ENCODE measurements at regions not wholly inside any gene's neighbourhood (a gene's known extent, or its start where the extent isn't known, plus 50 kb on each side); places are given as distances from the start of the nearest gene placed in this dataset.

DNA sequence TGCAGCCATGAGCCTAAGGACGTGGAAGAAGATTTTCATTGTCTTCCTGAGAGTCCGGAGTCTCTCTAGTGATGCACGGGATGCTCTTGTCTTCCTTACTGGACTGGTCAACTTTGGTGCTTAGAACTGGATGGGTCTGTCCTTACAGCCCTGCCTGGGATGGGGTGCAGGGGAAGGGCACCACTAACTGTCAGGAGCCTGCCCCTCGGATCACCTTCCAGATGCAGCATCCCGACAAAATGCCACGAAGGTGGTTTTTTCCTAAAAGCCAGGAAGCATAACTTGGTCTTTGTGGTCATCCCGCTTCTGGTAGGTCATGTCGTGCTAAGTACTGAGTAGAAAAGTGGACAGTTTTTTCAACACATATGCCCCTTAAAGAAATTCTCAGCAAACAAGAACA is 207.4 kb upstream of the TWIST2 start:
- no peak for ATAC-seq
- Histone ChIP-seq H3K4me3 (no peak overlapping the region), H3K4me1 (peaks cover under 1 to 18% (median 11%) of the 10 kb centered on the region in 3 donors), H3K36me3 (no peaks in the 10 kb centered on the region), H3K27ac (no peak overlapping the region), H3K27me3 (no peaks in the 10 kb centered on the region), H3K9me3 (no peaks in the 10 kb centered on the region)
- no peak for TF ChIP-seq EP300 (IDR thresholded peaks at IDR 0.05)
- TF ChIP-seq POLR2A (IDR thresholded peaks at IDR 0.05) = no peak
- TF ChIP-seq POLR2AphosphoS5 (IDR thresholded peaks at IDR 0.05) = no peak
- TF ChIP-seq, protein P1, sequence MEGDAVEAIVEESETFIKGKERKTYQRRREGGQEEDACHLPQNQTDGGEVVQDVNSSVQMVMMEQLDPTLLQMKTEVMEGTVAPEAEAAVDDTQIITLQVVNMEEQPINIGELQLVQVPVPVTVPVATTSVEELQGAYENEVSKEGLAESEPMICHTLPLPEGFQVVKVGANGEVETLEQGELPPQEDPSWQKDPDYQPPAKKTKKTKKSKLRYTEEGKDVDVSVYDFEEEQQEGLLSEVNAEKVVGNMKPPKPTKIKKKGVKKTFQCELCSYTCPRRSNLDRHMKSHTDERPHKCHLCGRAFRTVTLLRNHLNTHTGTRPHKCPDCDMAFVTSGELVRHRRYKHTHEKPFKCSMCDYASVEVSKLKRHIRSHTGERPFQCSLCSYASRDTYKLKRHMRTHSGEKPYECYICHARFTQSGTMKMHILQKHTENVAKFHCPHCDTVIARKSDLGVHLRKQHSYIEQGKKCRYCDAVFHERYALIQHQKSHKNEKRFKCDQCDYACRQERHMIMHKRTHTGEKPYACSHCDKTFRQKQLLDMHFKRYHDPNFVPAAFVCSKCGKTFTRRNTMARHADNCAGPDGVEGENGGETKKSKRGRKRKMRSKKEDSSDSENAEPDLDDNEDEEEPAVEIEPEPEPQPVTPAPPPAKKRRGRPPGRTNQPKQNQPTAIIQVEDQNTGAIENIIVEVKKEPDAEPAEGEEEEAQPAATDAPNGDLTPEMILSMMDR (IDR thresholded peaks at IDR 0.05) = no peak
- 63 to 100% methylated on average over 3 to 7 of the region's 8 CpGs for WGBS, 2 donors (ENCODE audit: low coverage in 1 of 2)

DNA sequence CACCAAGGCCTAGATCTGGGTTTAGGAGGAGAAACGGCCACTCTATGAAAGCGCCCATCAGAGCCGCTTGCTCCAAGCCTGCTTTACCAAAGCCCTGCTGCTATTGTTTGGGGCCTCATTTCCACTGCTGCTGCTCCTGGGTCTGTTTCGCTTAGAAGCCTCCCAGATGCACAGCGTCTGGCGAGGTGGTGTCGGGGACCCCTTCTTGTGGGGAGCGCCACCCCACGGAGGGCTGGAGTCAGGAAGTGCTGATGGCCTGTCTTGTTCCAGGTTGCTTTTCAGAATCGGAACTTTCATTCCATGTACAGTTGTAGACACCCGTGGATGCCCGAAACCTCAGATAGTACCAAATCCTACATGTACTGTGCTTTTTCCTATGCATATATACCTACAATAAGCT is 204.9 kb upstream of the TWIST2 start:
- Histone ChIP-seq H3K27me3 (no peaks in the 10 kb centered on the region), H3K4me3 (no peak overlapping the region), H3K4me1 (peaks cover 8 to 32% (median 11%) of the 10 kb centered on the region in 3 donors), H3K9me3 (no peaks in the 10 kb centered on the region), H3K36me3 (no peaks in the 10 kb centered on the region), H3K27ac (peak overlapping the region in 1 of 4 donors; percentile 90)
- TF ChIP-seq EP300 (IDR thresholded peaks at IDR 0.05) = no peak
- no peak for TF ChIP-seq POLR2A (IDR thresholded peaks at IDR 0.05)
- no peak for TF ChIP-seq POLR2AphosphoS5 (IDR thresholded peaks at IDR 0.05)
- TF ChIP-seq, protein P1 (IDR thresholded peaks at IDR 0.05) = no peak
- no peak for ATAC-seq
- 93 to 96% methylated on average over 2 to 7 of the region's 12 CpGs for WGBS, 2 donors (ENCODE audit: low coverage in 1 of 2)

DNA sequence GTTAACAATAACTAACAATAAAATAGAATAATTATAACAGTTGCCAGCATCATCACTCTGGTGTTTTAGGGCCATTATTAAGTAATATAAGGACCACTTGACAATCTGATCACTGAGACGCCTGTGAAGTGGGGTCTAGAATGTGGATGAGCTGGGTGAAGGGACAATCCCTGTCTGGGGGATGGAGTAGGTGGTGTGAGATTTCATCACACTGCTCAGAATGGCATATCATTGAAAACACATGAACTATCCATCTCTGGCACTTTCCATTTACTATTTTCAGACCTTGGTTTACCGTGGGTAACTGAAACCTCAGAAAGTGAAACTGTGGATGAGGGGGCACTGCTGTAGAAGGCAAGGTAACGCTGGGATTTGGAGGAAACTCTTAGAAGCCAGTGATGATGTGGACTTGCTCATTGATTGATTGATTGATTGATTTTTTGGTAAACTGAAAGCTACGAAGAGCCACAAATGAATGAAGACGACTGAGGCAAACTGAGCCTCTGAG is 204.4 kb upstream of the TWIST2 start:
- H3K9me3 ChIP-seq = no peaks in the 10 kb centered on the region
- no peaks in the 10 kb centered on the region for H3K27me3 ChIP-seq
- H3K36me3 ChIP-seq = no peaks in the 10 kb centered on the region
- TF ChIP-seq EP300 (IDR thresholded peaks at IDR 0.05) = no peak
- no peak for TF ChIP-seq POLR2AphosphoS5 (IDR thresholded peaks at IDR 0.05)
- no peak for TF ChIP-seq POLR2A (IDR thresholded peaks at IDR 0.05)
- TF ChIP-seq, protein P1 (IDR thresholded peaks at IDR 0.05) = no peak
- no peak overlapping the region for H3K4me3 ChIP-seq
- ATAC-seq = no peak
- WGBS, 2 donors (ENCODE audit: low coverage in 1 of 2) = 87 to 91% methylated on average over 5 of the region's 5 CpGs
- H3K4me1 ChIP-seq = peaks cover 8 to 32% (median 11%) of the 10 kb centered on the region in 3 donors
- peak overlapping the region; percentile 55 to 90 (median 84) for H3K27ac ChIP-seq

DNA sequence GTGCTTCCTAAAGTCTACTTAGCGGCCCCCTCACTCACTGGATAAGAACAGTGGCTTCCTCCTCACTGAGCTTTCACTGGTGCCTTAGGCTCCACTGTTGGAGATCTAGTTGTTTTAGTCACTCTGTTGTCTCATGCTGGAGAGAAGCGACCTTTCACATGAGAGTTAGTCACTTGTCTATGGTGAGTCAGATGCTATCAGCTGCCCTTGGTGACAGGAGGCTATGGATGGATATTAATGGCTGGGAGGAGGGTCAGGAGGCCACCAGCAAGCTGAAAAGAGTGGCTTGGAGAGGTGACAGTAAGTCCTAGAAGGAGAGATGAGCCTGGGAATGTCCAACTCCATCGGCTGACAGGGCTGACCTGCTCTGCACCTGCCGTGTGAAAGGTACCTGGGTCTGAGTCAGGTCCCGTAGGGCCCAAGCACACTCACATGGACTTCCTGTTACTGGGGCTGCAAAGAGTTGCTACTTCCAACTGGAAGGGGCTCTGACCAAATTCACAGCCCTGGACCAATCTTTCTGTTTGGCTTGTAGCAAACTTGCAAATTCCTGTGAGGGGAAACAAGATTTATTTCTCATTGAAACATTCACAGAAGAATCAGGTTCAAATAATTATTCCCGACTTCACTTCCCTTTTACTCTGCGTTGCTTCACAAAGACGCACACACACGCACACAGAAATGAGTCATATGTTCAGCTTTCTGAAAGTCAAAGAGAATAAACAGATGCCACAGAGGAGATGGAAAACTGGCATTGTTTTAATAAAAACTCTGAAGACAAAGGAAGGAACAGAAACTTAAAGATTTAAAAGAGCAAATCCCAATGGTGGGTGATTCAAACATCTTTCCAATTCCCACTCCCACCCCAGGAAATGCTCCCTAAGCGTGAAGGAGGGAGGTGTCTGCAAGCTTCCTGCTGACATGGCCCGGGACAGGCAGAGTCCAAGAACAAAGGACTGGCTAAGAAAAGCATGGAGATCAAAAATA is 203.5 kb upstream of the TWIST2 start:
- 10 to 14% methylated on average over 6 of the region's 11 CpGs for WGBS, 2 donors (ENCODE audit: low coverage in 1 of 2)
- peak; percentile 90 for TF ChIP-seq POLR2AphosphoS5 (IDR thresholded peaks at IDR 0.05)
- TF ChIP-seq EP300 (IDR thresholded peaks at IDR 0.05) = peak; percentile 30
- TF ChIP-seq POLR2A (IDR thresholded peaks at IDR 0.05) = no peak
- TF ChIP-seq, protein P1 (IDR thresholded peaks at IDR 0.05) = no peak
- ATAC-seq = peak; percentile 87
- no peaks in the 10 kb centered on the region for H3K27me3 ChIP-seq
- no peaks in the 10 kb centered on the region for H3K9me3 ChIP-seq
- H3K4me3 ChIP-seq = no peak overlapping the region
- H3K27ac ChIP-seq = peak overlapping the region; percentile 55 to 90 (median 84)
- peaks cover 8 to 32% (median 11%) of the 10 kb centered on the region in 3 donors for H3K4me1 ChIP-seq
- no peaks in the 10 kb centered on the region for H3K36me3 ChIP-seq

All from gastroesophageal sphincter (tissue), 4 donors.